Thyroid gland (tissue), 4 donors: ENCODE measurements at regions not wholly inside any gene's neighbourhood (a gene's known extent, or its start where the extent isn't known, plus 50 kb on each side); places are given as distances from the start of the nearest gene placed in this dataset.

ENCODE experiments used
- DNase-seq, 2 donors: peaks; one replicate each; pipeline ENCODE4 v3.0.0-alpha.2; 2019
- H3K27ac ChIP-seq, 3 donors: fragments of 200-600 bp; sonication (generic); 1 replicate in 2 of 3; 2 replicates in 1 of 3; pipeline ENCODE4 v1.5.1; 2016 to 2019; ENCODE audit warnings: mild to moderate bottlenecking in 1 of 3, moderate library complexity in 1 of 3
- H3K27me3 ChIP-seq: fragments of 200-600 bp; sonication (generic); one replicate; pipeline ENCODE4 v1.5.1; 2019
- H3K36me3 ChIP-seq, 2 donors: fragments of 200-600 bp; sonication (generic); one replicate each; pipeline ENCODE4 v1.5.1; 2016 to 2019
- H3K4me1 ChIP-seq, 2 donors: fragments of 200-600 bp; sonication (generic); one replicate each; pipeline ENCODE4 v1.5.1; 2017 to 2019
- H3K4me3 ChIP-seq, 3 donors: fragments of 200-600 bp; sonication (generic); replicated peaks in 1 of 3; 1 replicate in 2 of 3; 2 replicates in 1 of 3; pipeline ENCODE4 v1.5.1; 2016; ENCODE audit warnings: mild to moderate bottlenecking in 1 of 3
- H3K9me3 ChIP-seq: fragments of 200-600 bp; sonication (generic); one replicate; pipeline ENCODE4 v1.5.1; 2017
- CTCF ChIP-seq, 6 experiments: fragments of 200-600 bp in 3 of 6; fragments of 450-650 bp in 3 of 6; sonication (generic) in 3 of 6; IDR thresholded peaks; one replicate each; pipeline ENCODE4 v1.5.1; 2016 to 2019; ENCODE audit warnings: antibody characterized with exemption in 6 of 6, mild to moderate bottlenecking in 2 of 6, inconsistent platforms in 1 of 6, moderate library complexity in 1 of 6
- POLR2A ChIP-seq, 2 donors: fragments of 450-650 bp; IDR thresholded peaks; one replicate each; pipeline ENCODE4 v1.6.1; 2017; ENCODE audit warnings: antibody characterized with exemption in 2 of 2, mild to moderate bottlenecking in 2 of 2, moderate library complexity in 1 of 2
- WGBS, 2 donors: methylation state at CpG; one replicate each; pipeline ENCODE4 v1.1.5; 2017; 5-methylcytosine and 5-hydroxymethylcytosine counted together
- intact Hi-C: fragments of 100-400 bp; cut with DNase I; formaldehyde crosslinking; loops from one replicate; pipeline ENCODE4 v1.15.1; 2023

DNA sequence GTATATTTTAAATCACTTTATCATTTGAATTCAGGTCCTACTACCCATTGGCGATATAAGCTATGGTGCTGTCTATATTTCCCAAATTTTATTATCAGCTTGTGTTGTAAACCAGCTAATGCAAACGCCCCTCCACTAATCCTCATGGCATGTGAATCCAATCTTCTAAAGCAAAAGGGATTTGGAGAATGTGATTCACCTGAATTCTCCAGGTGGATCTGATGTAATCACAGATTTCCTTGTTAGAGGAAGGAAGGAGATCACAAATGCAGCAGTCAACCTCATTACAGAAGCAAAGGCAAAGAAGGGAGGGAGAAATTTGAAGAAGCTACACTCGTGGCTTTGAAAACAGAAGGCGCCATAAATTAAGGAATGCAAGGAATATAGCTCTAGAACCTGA is 431.1 kb upstream of the CDH19 start:
- no peaks in the 10 kb centered on the region for H3K4me1 ChIP-seq
- WGBS, 2 donors: 51 to 60% methylated on average over 4 of the region's 4 CpGs
- no peak for DNase-seq
- no peak overlapping the region for H3K27ac ChIP-seq
- no peaks in the 10 kb centered on the region for H3K27me3 ChIP-seq
- H3K9me3 ChIP-seq: no peaks in the 10 kb centered on the region
- H3K36me3 ChIP-seq: no peaks in the 10 kb centered on the region
- no peak overlapping the region for H3K4me3 ChIP-seq
- TF ChIP-seq CTCF (IDR thresholded peaks at IDR 0.05): no peak
- TF ChIP-seq POLR2A (IDR thresholded peaks at IDR 0.05): no peak
- intact Hi-C loops: no loop called here

DNA sequence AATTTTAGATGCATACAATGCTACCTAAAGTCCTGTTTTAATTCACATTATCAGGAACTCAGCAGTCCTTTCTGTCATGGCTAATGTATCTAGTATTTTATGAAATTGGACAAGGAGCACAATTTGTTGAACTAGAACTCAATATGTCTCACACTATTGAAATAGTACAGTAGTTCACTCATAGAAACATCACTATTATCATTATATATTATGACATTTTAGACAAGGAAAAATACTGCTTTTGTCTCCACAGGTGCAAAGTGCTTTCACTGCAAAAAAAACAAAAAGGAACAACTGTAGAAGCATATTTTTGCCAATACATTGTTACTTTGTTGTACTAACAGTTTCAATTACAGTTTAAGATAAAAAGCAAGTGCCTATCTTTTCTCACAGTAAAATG is 419.2 kb upstream of the CDH19 start:
- DNase-seq: no peak
- Histone ChIP-seq H3K4me1 (no peaks in the 10 kb centered on the region), H3K9me3 (no peaks in the 10 kb centered on the region), H3K27me3 (no peaks in the 10 kb centered on the region), H3K4me3 (no peak overlapping the region), H3K36me3 (no peaks in the 10 kb centered on the region), H3K27ac (no peak overlapping the region)
- intact Hi-C loops: no loop called here
- no peak for TF ChIP-seq POLR2A (IDR thresholded peaks at IDR 0.05)
- TF ChIP-seq CTCF (IDR thresholded peaks at IDR 0.05): no peak

- intact Hi-C loops: no loop called here
- TF ChIP-seq CTCF (IDR thresholded peaks at IDR 0.05): no peak
- TF ChIP-seq POLR2A (IDR thresholded peaks at IDR 0.05): no peak
- DNase-seq: no peak
Observed at GRCh38 chr18:67010919-67011318, 407.0 kb upstream of the CDH19 start.

GRCh38 chr18:67007999-67008398 is 404.1 kb upstream of the CDH19 start:
- no peak for DNase-seq
- H3K4me1 ChIP-seq: no peaks in the 10 kb centered on the region
- H3K36me3 ChIP-seq: no peaks in the 10 kb centered on the region
- H3K4me3 ChIP-seq: no peak overlapping the region
- TF ChIP-seq POLR2A (IDR thresholded peaks at IDR 0.05): no peak
- no peak for TF ChIP-seq CTCF (IDR thresholded peaks at IDR 0.05)
- intact Hi-C loops: no loop called here
- no peak overlapping the region for H3K27ac ChIP-seq
- 91 to 96% methylated on average over 1 of the region's 1 CpG for WGBS, 2 donors
- H3K27me3 ChIP-seq: no peaks in the 10 kb centered on the region
- H3K9me3 ChIP-seq: no peaks in the 10 kb centered on the region

More at GRCh38 chr18:67010919-67011318, 407.0 kb upstream of the CDH19 start:
- no peak overlapping the region for H3K4me3 ChIP-seq
- no peaks in the 10 kb centered on the region for H3K4me1 ChIP-seq
- no peaks in the 10 kb centered on the region for H3K9me3 ChIP-seq
- H3K27ac ChIP-seq: no peak overlapping the region
- no peaks in the 10 kb centered on the region for H3K36me3 ChIP-seq
- H3K27me3 ChIP-seq: no peaks in the 10 kb centered on the region

GRCh38 chr18:67007085-67007484 is 403.2 kb upstream of the CDH19 start:
- intact Hi-C loops: no loop called here
- 91 to 92% methylated on average over 1 of the region's 1 CpG for WGBS, 2 donors
- no peaks in the 10 kb centered on the region for H3K27me3 ChIP-seq
- H3K4me3 ChIP-seq: no peak overlapping the region
- no peak for DNase-seq
- no peaks in the 10 kb centered on the region for H3K9me3 ChIP-seq
- no peaks in the 10 kb centered on the region for H3K36me3 ChIP-seq
- no peak overlapping the region for H3K27ac ChIP-seq
- no peak for TF ChIP-seq POLR2A (IDR thresholded peaks at IDR 0.05)
- no peak for TF ChIP-seq CTCF (IDR thresholded peaks at IDR 0.05)
- H3K4me1 ChIP-seq: no peaks in the 10 kb centered on the region
